8988T (cell line): ENCODE measurements at regions not wholly inside any gene's neighbourhood (a gene's known extent, or its start where the extent isn't known, plus 50 kb on each side); places are given as distances from the start of the nearest gene placed in this dataset.

Experiments used
- DNase-seq: peaks from one replicate; pipeline ENCODE4 v3.0.0; 2011

DNA sequence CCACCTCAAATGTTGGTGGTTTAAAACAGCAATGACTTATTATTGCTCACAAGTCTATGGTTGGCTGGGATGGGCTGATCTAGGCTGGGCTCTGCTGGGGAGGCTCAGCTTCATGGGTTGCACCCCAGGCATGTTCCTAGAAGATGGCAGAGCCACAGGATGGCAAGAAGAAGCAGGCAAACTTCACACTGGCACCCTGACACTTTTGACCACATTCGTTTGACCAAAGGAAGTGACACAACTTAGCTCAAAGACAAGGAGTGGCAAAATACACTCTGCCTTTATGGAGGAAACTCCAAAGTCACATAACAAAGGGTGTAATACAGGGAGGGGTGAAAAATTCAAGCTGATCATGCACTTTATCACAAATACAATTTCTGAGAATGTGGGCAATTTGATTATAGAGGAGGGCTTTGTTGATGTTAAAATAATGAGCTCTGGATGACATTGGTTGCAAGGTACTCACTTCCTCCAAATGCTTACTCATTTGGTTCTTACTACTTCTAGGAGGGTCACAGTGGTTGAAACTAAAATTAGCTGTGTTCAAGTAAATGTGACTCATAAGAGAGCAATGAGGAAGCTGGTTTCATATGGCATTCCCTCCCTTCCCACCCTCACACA, 249.2 kb upstream of the RPS6KA3 start:
- no peak for DNase-seq

DNA sequence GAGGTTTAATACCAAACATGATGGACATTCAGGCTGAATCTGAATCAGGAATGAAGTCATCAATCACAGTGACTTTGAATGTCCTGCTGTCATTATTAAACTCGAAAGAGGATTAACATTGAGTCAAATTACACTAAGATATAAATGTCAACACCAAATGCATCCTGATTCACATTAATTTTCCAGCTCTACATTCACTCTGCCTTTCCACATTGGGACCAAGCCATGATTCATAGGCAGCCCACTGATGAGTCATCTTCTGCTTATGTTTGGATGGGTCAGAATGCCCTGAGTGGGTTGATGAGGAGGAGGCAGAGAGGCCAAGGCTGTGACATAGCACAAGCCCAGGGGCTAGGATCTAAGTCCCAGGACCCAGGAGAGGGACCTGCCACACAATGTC, 247.6 kb upstream of the RPS6KA3 start:
- DNase-seq, result no peak

DNA sequence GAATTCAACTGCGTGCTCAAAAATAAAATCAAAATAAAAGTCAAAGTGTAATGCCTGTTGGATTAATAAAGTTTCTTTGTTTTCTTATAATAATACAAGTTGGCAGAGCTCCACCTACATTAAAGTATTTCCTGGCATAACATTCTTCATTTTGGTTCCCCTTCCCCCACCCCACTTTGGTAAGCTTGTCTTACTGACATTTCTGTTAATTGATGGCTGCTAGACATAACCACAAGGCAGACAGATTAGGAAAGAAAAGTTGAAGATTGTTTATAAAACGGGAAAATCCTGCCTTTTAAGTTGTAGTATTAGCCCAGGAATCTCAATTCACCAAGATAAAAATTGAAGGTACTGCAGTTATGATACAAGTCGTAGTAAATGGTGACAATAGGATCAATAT, 246.5 kb upstream of the RPS6KA3 start:
- no peak for DNase-seq

DNA sequence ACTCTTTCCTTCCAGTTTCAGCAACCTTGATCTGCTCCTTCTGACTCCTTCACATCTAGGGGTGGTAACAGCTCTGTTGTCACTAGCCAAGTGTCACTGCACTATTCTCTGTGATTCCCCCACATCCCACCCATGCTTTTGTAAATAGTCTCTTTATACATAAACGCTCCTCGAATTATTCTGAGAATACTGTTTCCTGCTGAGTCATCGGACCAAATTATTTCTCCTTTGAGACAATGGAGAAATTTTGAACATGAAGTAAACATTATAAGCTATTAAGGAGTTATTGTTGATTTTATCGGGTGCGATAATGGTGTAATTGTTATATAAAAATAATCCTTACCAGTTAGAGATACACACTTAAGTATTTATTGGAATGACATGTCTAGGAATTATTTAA, 245.1 kb upstream of the RPS6KA3 start:
- no peak for DNase-seq

DNA sequence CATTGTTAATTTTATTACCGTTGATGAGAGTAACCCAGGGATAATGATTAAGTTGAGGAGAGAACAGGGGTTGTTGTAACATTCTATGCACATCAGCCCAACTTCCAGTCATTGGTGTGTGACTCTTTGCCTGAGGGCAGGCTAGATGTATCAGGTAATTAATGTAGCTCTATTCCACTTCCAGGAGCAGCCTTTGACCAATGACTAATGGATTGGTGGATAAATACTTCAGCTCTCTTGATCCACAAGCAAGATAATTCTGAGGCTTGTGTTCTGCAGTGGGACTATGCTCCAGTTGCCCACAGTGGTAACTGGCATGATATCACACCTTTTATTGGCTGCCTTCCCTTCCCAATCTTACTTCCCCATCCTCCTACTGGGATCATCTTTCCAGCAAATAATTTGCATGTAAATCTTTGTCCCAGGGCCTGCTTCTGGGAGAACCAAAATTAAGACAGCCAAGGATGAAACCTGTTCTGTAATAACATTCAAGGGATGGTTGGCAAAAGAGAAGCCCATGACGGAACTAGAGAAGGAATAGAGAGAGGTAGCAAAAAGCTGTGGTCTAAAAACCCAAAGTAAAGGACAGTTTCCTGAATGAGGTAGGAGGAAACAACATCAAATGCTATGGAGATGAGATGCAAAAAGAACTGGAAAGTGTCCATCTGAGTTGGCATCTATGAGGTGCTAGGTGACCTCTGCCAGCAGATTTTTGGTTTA, 241.4 kb upstream of the RPS6KA3 start:
- DNase-seq, result no peak

DNA sequence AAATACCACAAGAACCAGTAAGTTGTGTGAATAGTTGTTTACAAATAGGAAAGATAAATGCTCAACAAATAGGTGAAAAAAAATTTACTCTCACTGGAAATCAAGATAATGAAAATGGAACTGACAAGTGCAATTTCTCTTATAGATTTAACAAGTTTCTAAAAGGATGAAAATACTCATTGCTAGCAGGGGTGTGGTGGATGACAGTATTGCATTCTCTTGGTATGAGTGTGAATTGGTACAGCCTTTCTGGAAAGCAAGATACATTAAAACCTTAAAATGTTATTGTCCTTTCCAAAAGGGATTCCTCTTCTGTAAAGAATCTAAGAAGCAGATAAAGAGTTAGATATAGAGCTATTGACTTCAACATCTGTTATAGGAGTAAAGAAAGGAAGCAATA, 240.0 kb upstream of the RPS6KA3 start:
- DNase-seq, result no peak

DNA sequence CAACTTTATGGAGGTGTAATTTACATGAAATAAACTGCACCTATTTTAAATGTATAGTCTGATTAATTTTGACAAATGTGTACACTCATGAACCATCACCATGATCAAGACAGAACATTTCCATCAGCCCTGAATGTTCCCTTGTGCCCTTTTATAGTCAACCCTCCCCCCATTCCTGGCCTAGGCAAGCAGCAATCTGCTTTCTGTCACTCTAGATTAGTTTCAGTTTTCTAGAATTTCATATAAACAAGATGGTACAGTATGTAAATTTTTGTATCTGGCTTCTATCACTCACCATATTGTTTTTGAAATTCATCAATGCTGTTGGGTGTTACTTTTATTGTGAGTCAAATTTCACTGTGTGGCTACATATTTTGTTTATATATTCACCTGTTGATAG, 234.2 kb upstream of the RPS6KA3 start:
- DNase-seq, result no peak

DNA sequence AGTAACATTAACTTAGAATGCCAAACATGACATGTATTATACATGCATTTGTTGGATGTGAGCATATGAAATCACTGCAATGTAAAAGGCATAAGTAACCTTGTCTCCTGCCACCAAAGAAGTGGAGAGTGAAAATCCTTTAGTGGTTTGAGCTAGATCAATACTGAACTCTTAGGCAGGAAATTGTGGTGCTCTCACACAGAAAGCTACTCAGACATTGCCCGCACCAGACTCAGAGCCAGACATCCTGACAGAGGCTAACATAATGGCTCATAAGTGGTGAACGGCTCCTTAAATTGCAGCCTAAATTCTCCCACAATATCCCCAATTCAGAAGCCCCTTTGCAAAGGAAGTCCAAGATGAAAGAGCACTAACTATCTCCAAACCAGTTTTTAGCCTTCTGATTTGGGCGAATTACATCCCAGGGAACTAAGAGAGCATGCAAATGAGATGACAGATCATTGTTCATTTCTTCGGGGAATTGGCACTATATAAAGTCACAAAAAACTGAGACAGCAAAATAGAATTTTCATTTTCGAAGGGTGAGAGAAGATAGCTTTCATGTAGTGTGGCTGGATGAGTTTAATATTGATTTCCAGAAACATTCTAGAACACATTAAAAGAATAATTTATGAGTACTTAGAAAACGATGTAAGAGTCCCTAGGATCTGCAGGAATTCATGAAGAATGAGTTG, 233.6 kb upstream of the RPS6KA3 start:
- no peak for DNase-seq

DNA sequence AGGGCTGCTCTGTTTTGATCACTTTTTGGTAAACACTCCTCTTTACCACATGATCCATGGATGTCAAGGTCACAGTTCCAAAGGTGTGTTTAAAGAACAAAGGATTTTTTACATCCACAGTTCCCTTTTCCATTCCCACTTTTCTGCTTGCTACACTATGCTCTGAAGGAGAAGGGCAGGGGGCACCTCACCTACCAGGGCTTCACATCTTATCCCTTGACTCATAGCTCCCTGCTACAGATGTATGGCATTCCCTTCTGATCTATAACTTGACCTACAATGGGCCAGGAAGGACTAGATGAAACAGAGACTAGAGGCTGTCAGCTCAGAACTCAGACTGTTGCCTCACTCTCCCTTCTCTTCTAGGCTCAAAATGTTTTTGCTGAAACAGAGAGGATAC, 233.1 kb upstream of the RPS6KA3 start:
- DNase-seq, result no peak

DNA sequence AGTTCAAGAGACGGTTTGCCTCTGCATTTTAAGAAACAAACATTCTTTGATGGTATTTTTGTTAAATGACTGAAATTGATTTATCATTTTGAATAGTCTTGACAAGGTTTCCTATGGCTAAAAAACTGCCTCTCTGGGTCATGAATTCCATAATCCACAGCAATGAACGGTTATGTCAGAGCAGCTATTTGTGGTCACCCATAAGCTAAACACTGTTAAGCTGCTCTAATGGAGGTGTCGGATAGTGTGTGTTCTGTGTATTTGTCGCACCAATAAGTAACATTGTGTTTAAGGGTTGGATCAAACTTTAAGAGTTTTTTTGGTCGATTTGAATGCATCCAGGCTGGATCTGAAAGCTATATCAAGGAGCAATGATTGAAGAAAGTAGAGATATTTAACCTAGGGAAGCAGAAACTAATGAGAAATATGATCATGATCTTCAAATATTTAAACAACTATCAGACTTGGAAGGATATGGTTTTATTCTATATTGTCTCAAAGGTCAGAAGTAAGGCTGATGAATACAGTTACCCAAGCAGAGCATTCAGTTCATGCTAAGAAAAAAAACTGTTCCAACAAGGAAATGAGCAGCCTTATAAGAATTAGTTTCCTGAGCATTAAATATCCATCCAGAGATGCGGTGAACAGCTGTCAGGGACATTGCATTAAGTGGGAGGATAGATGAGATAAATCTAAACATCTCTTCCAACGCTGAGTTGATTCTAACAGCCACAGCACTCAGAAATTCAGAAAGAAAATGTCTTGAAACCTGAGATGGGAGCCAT, 232.3 kb upstream of the RPS6KA3 start:
- DNase-seq, result no peak

DNA sequence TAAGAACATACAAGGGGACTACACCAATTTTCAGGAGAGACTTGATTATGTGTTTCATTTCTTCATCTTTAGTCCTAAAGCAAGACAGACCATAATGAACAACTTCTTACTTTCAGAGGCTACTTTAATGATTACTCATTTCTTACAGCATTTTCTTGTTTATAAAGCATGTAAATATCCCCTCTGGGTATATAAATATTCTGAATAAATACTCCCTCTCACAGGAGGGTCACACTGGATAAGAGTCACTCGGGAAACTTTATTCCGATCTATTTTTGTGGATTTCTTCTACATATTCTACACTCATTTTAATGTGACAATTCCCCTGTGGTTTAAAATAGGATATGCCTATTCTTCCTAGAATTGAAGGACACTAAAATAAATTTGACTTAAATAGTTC, 228.9 kb upstream of the RPS6KA3 start:
- no peak for DNase-seq

DNA sequence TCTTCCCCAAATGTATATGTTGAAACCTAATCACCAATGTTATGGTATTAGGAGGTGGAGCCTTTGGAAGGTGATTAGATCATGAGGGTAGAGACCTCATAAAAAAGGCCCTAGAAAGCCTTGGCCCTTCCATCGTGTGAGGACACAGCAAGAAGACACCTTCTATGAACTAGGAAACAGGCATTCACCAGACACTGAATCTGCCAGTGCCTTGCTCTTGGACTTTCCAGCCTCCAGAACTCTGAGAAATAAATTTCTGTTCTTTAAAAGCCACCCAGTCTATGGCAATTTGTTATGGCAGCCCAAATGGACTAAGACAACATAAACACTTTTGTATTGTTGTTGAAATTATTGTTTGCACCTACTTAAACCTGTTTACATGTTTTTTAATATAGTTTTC, 221.8 kb upstream of the RPS6KA3 start:
- no peak for DNase-seq

DNA sequence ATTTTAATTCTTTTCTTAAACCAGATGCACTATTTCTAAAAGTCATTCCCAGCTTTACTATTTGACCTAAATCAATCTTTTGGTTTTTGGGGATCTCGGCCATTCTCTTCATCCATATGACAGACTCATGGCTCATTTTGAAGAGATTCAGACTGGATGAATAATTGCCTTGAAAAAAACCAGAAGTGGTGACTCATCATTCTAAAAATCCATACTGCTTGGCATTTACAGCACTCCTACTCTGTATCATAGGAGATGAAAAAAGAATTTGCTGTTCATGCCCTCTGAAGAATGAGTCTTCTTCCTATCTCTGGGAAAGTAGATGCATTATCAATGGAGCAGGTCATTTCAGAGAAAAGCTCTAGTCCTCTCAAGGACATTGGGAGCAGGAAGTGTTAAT, 220.5 kb upstream of the RPS6KA3 start:
- no peak for DNase-seq

DNA sequence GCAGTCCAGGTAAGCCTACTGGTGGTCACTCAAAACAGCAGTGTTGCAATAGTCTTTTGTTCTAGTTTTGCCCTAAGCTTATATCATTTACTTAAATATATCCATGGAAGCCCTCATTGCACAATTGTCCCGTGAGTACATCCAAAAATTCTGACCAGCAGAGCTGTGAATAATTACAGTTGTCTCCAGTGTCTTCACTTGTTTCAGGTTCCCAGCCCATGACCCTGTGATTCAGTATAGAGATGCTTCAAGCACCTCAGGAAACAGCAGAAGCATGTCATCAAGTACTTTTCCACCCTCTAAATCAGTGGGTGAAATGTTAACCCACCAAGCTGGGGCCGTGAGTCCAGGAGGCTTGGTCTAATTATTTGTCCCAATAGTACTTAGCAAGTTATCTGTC, 214.9 kb upstream of the RPS6KA3 start:
- DNase-seq, result no peak

DNA sequence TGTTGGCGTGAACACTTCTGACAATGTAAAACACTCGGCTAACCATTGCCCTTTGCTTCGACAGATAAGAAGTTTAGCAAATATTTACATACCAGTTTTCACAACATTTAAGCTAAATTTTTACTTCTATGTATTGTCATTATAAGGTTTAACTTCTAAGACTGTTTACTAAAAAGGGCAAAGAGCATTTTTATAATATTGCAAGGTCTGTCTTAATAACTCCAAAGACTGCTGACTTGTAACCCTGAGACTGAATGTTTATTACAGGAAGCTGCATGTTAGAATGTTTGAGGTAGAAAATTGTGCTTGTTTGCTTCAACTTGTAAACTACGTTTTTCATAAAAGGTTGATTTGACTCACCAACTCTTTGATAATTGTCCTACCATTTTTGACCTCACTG, 213.2 kb upstream of the RPS6KA3 start:
- no peak for DNase-seq

DNA sequence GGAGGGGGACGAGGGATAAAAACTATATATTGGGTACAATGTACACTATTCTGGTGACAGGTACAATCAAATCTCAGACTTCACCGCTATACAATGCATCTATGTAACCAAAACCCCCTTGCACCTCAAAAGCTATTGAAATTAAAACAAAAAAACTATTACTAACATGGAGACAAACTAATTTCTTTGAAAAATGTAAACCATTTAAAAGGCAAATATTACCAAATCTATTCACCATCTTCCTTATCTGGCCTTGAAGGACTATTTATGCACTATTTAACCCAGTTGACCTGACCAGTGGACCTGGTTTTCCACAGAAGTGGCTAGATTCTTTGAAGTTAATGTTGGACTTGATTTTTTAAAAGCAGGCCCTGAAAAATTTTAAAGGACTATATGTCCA, 212.3 kb upstream of the RPS6KA3 start:
- DNase-seq, result no peak

DNA sequence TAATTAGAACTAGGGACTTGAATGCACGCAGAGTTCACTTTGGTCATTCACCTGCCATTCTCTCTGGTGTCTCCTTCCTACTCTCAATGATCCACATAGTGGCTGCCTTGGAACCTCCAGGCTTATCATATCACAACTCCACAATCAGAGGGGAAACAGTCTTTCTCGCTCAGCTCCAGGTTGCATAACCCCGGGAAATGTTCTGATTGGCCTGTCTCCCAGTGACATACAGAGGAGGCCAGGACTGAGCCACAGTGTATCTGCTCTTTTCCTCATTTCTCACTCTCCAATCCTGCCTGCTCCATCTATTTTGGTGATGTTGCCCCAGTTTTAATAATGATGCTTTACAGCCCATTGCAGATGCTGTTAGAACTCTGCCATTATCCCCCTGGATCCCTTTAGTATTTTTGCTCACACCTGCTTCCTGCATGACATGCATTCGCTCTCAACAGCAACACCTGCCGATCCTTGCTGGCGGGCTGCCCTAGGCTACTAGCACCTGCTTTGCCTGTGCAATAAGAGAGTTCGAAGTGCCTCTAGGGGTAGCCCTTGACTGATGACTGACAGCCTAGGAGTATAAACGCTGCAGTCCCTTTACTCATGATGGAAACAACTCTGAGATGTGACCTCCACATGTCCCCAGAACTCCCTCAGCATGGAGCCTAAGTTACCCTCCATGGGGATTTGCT, 211.3 kb upstream of the RPS6KA3 start:
- DNase-seq, result no peak

DNA sequence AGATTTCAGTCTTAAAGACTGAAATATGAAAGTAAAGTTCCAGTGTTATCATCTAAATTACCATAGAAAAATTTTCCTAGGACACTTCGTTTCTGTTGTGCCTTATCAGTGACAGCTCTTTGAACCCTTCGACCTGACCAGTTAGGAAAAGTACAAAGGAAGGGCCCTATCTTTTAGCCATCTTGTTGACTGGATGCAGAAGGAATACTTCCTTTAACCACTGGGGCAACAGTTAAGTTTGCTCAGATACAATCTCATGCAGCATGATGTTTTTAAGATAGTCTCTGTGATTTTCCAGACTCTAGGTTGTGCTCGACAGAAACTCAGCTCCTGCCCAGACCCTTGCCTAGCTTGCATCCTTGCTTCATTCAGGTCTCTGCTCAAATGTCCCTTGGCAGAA, 210.5 kb upstream of the RPS6KA3 start:
- no peak for DNase-seq

DNA sequence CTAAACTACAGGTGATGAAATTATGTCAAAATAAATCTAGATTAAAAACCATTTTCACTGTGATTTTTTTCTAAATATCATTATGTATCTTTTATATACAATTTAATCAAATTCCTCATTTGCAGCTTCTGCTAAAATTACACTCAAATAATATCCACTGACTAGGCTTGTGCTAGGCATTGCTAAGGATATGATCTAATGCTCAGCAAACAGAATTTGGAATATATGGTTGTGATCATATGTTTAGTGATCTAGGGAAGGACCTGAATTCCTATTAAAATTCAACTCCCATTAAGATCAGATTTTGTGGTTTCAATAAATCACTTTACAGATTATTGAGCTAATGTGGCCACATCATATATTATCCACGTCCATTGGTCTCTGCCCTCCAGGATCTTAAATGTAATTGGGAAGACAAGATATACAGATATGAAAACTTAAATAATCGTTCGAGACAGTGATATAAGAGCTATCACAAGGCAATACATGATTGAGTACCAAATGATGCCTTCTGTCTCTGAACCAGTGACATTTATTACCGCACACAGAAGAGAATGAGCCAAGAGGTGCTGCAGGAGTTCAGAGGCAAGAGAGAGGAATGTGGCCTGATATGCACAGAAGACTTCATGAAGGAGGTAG, 206.0 kb upstream of the RPS6KA3 start:
- DNase-seq, result no peak

DNA sequence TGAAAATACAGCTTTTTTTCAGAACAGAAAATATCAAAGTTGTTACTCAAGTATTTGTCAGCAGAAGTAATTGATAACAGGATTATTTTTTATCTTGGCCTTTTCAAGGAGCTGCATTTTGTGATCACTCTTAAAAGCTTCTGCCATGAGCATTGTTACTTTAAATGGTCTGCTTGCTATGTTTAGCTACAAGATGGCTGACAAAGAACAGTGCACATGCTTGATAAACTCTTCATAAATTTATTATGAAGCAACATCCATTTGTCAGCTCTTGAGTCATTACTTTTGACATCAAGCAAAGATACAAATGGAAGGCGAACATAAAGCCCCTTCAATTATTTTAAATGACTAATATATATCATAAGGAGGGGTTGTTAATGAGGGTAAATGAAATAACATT, 205.4 kb upstream of the RPS6KA3 start:
- no peak for DNase-seq

DNA sequence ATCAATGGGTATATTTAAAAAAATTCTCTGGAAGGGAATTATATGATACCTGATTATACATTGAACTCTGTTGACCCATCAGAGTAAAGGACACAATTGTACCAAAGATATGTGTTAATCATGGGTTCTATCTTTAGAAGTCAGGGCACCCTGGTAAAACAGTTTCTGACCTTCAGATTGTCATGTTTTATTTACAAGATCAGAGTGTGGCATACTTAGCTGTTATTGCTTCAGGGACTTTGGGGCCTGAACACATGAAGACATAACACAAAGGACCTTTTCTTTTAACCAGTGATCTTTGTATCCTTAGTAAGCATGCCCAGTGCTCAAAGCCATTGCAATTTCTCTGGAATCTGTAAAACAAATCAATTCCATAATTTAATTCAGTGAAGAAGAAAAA, 204.8 kb upstream of the RPS6KA3 start:
- no peak for DNase-seq

DNA sequence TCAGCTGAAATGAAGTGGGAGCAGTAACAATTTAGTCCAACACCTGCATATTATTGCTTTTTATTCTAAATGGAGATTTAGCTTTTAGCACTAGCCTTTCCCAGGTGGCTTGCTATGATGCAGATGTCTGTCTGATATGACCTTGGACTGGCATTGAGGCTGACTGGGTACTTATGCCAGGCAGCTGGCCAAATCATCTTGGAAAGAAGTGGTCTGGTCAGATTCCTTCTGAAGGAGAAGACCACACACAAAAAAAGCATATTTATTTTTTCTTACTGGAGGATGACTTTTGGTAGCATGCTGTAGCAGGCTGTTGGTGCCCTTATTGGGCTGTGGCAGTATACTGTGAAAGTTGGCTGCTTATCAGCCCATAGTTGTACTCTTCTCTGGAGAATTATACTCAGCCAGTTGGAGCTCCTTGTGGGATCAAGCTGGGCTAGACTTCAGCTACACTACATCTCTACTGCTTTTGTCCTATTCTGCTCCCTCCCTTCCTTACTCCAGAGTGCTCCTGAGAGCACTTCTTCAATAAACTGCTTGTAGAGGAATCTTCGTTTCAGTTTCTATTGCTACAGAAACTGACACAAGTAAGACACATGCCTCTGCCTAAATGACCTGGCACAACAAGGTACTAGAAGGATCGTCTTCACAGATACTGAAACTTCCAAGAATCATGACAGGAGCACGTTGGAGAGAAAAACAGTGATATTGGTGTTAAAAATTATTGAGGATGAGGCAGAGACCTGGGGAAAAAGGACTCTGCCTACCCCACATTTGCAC, 196.8 kb upstream of the RPS6KA3 start:
- DNase-seq, result no peak
